Hematopoietic multipotent progenitor cell treated with erythropoietin and hydrocortisone succinate and interleukin-3 and kit ligand, for 8 days (in vitro differentiated cells): ENCODE measurements at regions not wholly inside any gene's neighbourhood (a gene's known extent, or its start where the extent isn't known, plus 50 kb on each side); places are given as distances from the start of the nearest gene placed in this dataset.

Experiments used
- DNase-seq: peaks from one replicate; pipeline ENCODE4 v3.0.0-alpha.2; 2015

- DNase-seq = no peak
Measured at GRCh38 chr20:1784586-1784985, 110.6 kb upstream of the SIRPA start.

GRCh38 chr20:1783245-1783644, 112.0 kb upstream of the SIRPA start:
- DNase-seq = no peak

GRCh38 chr20:1782181-1782580, 113.0 kb upstream of the SIRPA start:
- DNase-seq = no peak

GRCh38 chr20:1779567-1779966, 115.6 kb upstream of the SIRPA start:
- no peak for DNase-seq

- DNase-seq = no peak
Measured at GRCh38 chr20:1778338-1778737, 116.9 kb upstream of the SIRPA start.

GRCh38 chr20:1777476-1777820, 117.8 kb upstream of the SIRPA start:
- no peak for DNase-seq

GRCh38 chr20:1776681-1777475, 118.3 kb upstream of the SIRPA start:
- peak; percentile 75 for DNase-seq

GRCh38 chr20:1775117-1775516, 117.5 kb upstream of the SIRPG start:
- DNase-seq = no peak

GRCh38 chr20:1774479-1774878, 116.9 kb upstream of the SIRPG start:
- DNase-seq = no peak

GRCh38 chr20:1773816-1774215, 116.2 kb upstream of the SIRPG start:
- DNase-seq = no peak

- DNase-seq = no peak
Measured at GRCh38 chr20:1769491-1769890, 111.9 kb upstream of the SIRPG start.

GRCh38 chr20:1766731-1767130, 109.2 kb upstream of the SIRPG start:
- no peak for DNase-seq

GRCh38 chr20:1764136-1765033, 106.8 kb upstream of the SIRPG start:
- DNase-seq = peak; percentile 83

GRCh38 chr20:1761598-1761997, 104.0 kb upstream of the SIRPG start:
- no peak for DNase-seq

- DNase-seq = no peak
Measured at GRCh38 chr20:1761116-1761515, 103.5 kb upstream of the SIRPG start.

- no peak for DNase-seq
Measured at GRCh38 chr20:1758765-1759164, 101.2 kb upstream of the SIRPG start.

GRCh38 chr20:1757606-1758512, 100.3 kb upstream of the SIRPG start:
- DNase-seq = no peak

GRCh38 chr20:1757072-1757471, 99.5 kb upstream of the SIRPG start:
- DNase-seq = no peak

GRCh38 chr20:1754749-1755148, 97.2 kb upstream of the SIRPG start:
- no peak for DNase-seq

- DNase-seq = no peak
Measured at GRCh38 chr20:1754306-1754705, 96.7 kb upstream of the SIRPG start.

- no peak for DNase-seq
Measured at GRCh38 chr20:1752045-1752444, 94.5 kb upstream of the SIRPG start.

GRCh38 chr20:1748777-1749176, 91.2 kb upstream of the SIRPG start:
- no peak for DNase-seq

GRCh38 chr20:1747953-1748577, 90.5 kb upstream of the SIRPG start:
- DNase-seq = no peak
